Neural cell (in vitro differentiated cells): ENCODE measurements at regions not wholly inside any gene's neighbourhood (a gene's known extent, or its start where the extent isn't known, plus 50 kb on each side); places are given as distances from the start of the nearest gene placed in this dataset.

Source experiments
- H2AFZ ChIP-seq: fragments of 200-600, 300-800 bp; sonication (generic), shearing (Covaris generic); 2 replicates; pipeline ENCODE4 v1.6.0; 2014; ENCODE audit warnings: low read depth, mild to moderate bottlenecking, antibody characterized with exemption, low read length, moderate library complexity
- H3F3A ChIP-seq: fragments of 200-600 bp; shearing (Covaris generic); 2 replicates; pipeline ENCODE4 v1.6.1; 2016; ENCODE audit warnings: mild to moderate bottlenecking, moderate library complexity, mixed read lengths, antibody characterized with exemption, low read length; ENCODE audit not compliant: insufficient read depth, poor library complexity, severe bottlenecking
- H3K27ac ChIP-seq: fragments of 200-600, 300-800 bp; sonication (generic), shearing (Covaris generic); 2 replicates; pipeline ENCODE4 v1.5.1; 2014; ENCODE audit warnings: mild to moderate bottlenecking, low read length, moderate library complexity
- H3K27me3 ChIP-seq: fragments of 300-800, 200-600 bp; sonication (generic), shearing (Covaris generic); 2 replicates; pipeline ENCODE4 v1.6.0; 2014; ENCODE audit warnings: mild to moderate bottlenecking, low read depth, low read length, moderate library complexity; ENCODE audit not compliant: insufficient read depth
- H3K36me3 ChIP-seq: fragments of 300-800, 200-600 bp; sonication (generic), shearing (Covaris generic); 2 replicates; pipeline ENCODE4 v1.5.1; 2014; ENCODE audit warnings: mild to moderate bottlenecking, antibody characterized with exemption, low read length, moderate library complexity; ENCODE audit not compliant: insufficient read depth
- H3K4me2 ChIP-seq: fragments of 300-800, 200-600 bp; sonication (generic), shearing (Covaris generic); 2 replicates; pipeline ENCODE4 v1.6.0; 2014; ENCODE audit warnings: mild to moderate bottlenecking, low read length
- H3K4me3 ChIP-seq: fragments of 300-800, 200-600 bp; sonication (generic), shearing (Covaris generic); 2 replicates; pipeline ENCODE4 v1.5.1; 2014; ENCODE audit warnings: mild to moderate bottlenecking, low read length, moderate library complexity
- H3K79me2 ChIP-seq: fragments of 200-600 bp; shearing (Covaris generic); replicated peaks from 2 replicates; pipeline ENCODE4 v1.6.0; 2014; ENCODE audit warnings: mild to moderate bottlenecking, low read length, moderate library complexity; ENCODE audit not compliant: insufficient read depth
- H3K9ac ChIP-seq: fragments of 300-800, 200-600 bp; sonication (generic), shearing (Covaris generic); 2 replicates; pipeline ENCODE4 v1.6.1; 2016; ENCODE audit warnings: mild to moderate bottlenecking, low read length, mixed read lengths
- H3K9me2 ChIP-seq: fragments of 200-600 bp; shearing (Covaris generic); 2 replicates; pipeline ENCODE4 v1.6.1; 2016; ENCODE audit warnings: mild to moderate bottlenecking, low read length, mixed read lengths; ENCODE audit not compliant: insufficient read depth
- H3K9me3 ChIP-seq: fragments of 200-600, 300-800 bp; sonication (generic), shearing (Covaris generic); 2 replicates; pipeline ENCODE4 v1.6.1; 2016; ENCODE audit warnings: mild to moderate bottlenecking, mixed run types, low read length, moderate library complexity, mixed read lengths
- H4K20me1 ChIP-seq: fragments of 200-600 bp; shearing (Covaris generic); 2 replicates; pipeline ENCODE4 v1.6.1; 2016; ENCODE audit warnings: mild to moderate bottlenecking, mixed run types; ENCODE audit not compliant: insufficient read depth
- CTCF ChIP-seq: fragments of 450-650 bp; IDR thresholded peaks from 2 replicates; pipeline ENCODE4 v1.5.1; 2014; ENCODE audit warnings: antibody characterized with exemption, mild to moderate bottlenecking, moderate library complexity; ENCODE audit not compliant: poor library complexity, severe bottlenecking
- EP300 ChIP-seq: fragments of 450-650 bp; conservative IDR thresholded peaks from 2 replicates; pipeline ENCODE4 v1.6.1; 2014; ENCODE audit warnings: antibody characterized with exemption, mild to moderate bottlenecking, moderate library complexity; ENCODE audit not compliant: poor library complexity, severe bottlenecking
- EZH2 ChIP-seq: fragments of 200-600, 300-800 bp; shearing (Covaris generic), sonication (generic); IDR thresholded peaks from 2 replicates; pipeline ENCODE4 v1.6.1; 2014; ENCODE audit warnings: antibody characterized with exemption, low read length, borderline replicate concordance, mild to moderate bottlenecking; ENCODE audit not compliant: insufficient read depth, poor library complexity, severe bottlenecking
- MXI1 ChIP-seq: fragments of 450-650 bp; conservative IDR thresholded peaks from 2 replicates; pipeline ENCODE4 v1.6.1; 2014; ENCODE audit warnings: antibody characterized with exemption, mild to moderate bottlenecking; ENCODE audit not compliant: poor library complexity, severe bottlenecking
- POLR2AphosphoS5 ChIP-seq: IDR thresholded peaks from 2 replicates; pipeline ENCODE4 v1.6.1; 2012
- RAD21 ChIP-seq: fragments of 450-650 bp; conservative IDR thresholded peaks from 2 replicates; pipeline ENCODE4 v1.6.1; 2014; ENCODE audit warnings: antibody characterized with exemption, mild to moderate bottlenecking, moderate library complexity
- REST ChIP-seq: IDR thresholded peaks from 2 replicates; pipeline ENCODE4 v1.6.1; 2012; ENCODE audit warnings: borderline replicate concordance
- SMC3 ChIP-seq: fragments of 450-650 bp; conservative IDR thresholded peaks from 2 replicates; pipeline ENCODE4 v1.6.1; 2014; ENCODE audit warnings: antibody characterized with exemption, mild to moderate bottlenecking, moderate library complexity; ENCODE audit not compliant: poor library complexity
- TAF1 ChIP-seq: IDR thresholded peaks from 2 replicates; pipeline ENCODE4 v1.6.1; 2012; ENCODE audit warnings: low read depth

DNA sequence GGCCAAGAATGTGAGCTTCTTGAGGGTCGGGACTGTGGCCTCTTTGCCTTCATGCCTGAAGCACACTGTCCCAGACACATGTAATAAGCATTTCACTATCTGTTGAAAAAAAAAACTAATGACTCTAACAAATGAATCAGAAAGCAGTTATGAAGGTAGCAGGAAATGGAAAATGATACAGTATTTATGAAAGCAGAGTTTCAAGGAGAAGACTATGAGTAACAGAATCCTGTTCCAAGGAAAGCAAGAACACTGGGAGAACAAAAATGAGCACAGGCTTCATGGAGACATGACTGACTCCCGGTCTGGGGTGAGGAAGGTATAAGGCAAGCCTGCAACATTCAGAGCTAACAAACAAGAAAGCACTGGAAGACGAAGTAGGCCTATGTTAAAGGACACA, 190.8 kb downstream of the RNF152 start:
- no peak overlapping the region for H3K4me3 ChIP-seq
- no peaks in the 10 kb centered on the region for H3K36me3 ChIP-seq
- no peaks in the 10 kb centered on the region for H3K79me2 ChIP-seq
- H3F3A ChIP-seq: no peaks in the 10 kb centered on the region
- H3K4me2 ChIP-seq: no peak overlapping the region
- no peaks in the 10 kb centered on the region for H4K20me1 ChIP-seq
- no peak overlapping the region for H3K9ac ChIP-seq
- no peak overlapping the region for H2AFZ ChIP-seq
- TF ChIP-seq RAD21 (no peak), CTCF (no peak), MXI1 (no peak), SMC3 (no peak), REST (no peak), EZH2 (no peak), POLR2AphosphoS5 (no peak), EP300 (no peak), TAF1 (no peak)
- H3K9me2 ChIP-seq: no peaks in the 10 kb centered on the region
- no peak overlapping the region for H3K27ac ChIP-seq
- no peaks in the 10 kb centered on the region for H3K27me3 ChIP-seq
- no peaks in the 10 kb centered on the region for H3K9me3 ChIP-seq

DNA sequence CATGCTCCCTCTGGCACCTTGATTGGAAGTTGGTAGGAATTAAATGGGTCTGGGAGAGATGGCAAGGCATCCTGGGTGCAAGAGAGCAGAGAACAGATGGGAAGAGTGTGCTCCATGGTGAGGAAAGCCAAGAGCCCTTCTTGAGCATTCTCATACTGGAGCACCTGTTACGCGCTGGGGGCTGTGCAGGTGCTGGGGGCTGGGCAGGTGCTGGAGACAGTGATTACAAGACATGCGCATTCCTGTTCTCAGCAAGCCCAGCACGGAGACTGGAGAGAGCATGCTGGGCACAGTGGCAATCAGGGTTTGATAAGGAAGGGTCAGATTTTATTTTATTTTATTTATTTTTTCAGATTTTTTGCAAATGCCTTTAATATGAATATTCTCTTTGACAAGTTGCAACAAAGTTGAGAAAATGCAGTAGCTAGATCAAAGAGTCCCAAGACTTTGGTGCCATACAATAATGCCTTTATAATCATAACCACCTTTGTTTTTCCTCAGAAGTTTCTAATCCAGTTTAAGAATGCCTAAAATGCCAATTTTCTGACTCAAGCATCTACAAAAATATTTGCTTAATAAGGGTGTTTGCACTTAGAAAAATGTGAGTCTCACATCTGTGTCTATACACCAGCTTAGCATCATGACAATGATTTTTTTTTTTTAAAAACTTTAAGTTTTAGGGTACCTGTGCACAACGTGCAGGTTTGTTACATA, 193.3 kb downstream of the RNF152 start:
- Histone ChIP-seq H3K4me2 (no peak overlapping the region), H3K9me2 (no peaks in the 10 kb centered on the region), H3K9ac (no peak overlapping the region), H3K36me3 (no peaks in the 10 kb centered on the region), H3K79me2 (no peaks in the 10 kb centered on the region), H4K20me1 (no peaks in the 10 kb centered on the region), H3K4me3 (no peak overlapping the region), H2AFZ (no peak overlapping the region), H3K27me3 (no peaks in the 10 kb centered on the region), H3K27ac (no peak overlapping the region), H3K9me3 (no peaks in the 10 kb centered on the region), H3F3A (no peaks in the 10 kb centered on the region)
- TF ChIP-seq REST: no peak
- no peak for TF ChIP-seq POLR2AphosphoS5
- TF ChIP-seq TAF1: no peak
- no peak for TF ChIP-seq EP300
- no peak for TF ChIP-seq CTCF
- no peak for TF ChIP-seq RAD21
- no peak for TF ChIP-seq MXI1
- TF ChIP-seq EZH2: no peak
- no peak for TF ChIP-seq SMC3
